ENCODE measurements at regions not wholly inside any gene's neighbourhood (a gene's known extent, or its start where the extent isn't known, plus 50 kb on each side); places are given as distances from the start of the nearest gene placed in this dataset.

DNA sequence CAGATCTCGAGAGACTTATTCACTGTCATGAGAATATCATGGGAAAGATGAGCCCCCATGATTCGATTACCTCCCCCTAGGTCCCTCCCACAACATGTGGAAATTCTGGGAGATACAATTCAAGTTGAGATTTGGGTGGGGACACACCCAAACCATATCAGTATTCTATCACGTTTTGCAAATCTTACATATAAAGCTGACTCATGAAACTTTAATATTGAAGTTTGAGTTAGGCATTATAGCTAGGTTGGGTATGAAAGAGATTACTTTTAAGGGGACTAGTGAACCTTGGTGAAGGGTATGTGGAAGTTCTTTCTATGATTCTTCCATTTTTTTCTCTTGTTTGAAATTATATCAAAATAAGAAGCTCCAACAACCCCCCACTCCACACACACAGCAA is 117.7 kb upstream of the RASGRP1 start:
- intact Hi-C loops (cut with micrococcal nuclease; ENCODE audit: unreplicated experiment): loop anchor here (5.0 kb wide), 1 partner anchor 680 kb away; no protein-coding TSS in a partner anchor
- CTCF ChIA-PET: interaction anchor here (0.9 kb wide), 1 partner anchor 118 kb away, joined by 9 read pairs; the partner anchor contains the start of gene RASGRP1
- no TSS peak for BruUV-seq (replicated peaks)
- TF ChIP-seq, protein P1, sequence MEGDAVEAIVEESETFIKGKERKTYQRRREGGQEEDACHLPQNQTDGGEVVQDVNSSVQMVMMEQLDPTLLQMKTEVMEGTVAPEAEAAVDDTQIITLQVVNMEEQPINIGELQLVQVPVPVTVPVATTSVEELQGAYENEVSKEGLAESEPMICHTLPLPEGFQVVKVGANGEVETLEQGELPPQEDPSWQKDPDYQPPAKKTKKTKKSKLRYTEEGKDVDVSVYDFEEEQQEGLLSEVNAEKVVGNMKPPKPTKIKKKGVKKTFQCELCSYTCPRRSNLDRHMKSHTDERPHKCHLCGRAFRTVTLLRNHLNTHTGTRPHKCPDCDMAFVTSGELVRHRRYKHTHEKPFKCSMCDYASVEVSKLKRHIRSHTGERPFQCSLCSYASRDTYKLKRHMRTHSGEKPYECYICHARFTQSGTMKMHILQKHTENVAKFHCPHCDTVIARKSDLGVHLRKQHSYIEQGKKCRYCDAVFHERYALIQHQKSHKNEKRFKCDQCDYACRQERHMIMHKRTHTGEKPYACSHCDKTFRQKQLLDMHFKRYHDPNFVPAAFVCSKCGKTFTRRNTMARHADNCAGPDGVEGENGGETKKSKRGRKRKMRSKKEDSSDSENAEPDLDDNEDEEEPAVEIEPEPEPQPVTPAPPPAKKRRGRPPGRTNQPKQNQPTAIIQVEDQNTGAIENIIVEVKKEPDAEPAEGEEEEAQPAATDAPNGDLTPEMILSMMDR (IDR thresholded peaks at IDR 0.05; ENCODE audit: insufficient read depth in 1 of 2, low read depth in 1 of 2, low read length in 1 of 2, severe bottlenecking in 1 of 2, unreplicated experiment in 1 of 2): no peak
- H3K27me3 ChIP-seq (replicated peaks; ENCODE audit: control insufficient read depth, insufficient read depth, low read length): no peaks in the 10 kb centered on the region
- no peak for DNase-seq
- Mint-ChIP-seq H3K9me3 (ENCODE audit: unreplicated experiment) (no peaks in the 10 kb centered on the region), H3K27ac (ENCODE audit: unreplicated experiment) (no peak overlapping the region), H3K36me3 (ENCODE audit: insufficient read depth, unreplicated experiment) (no peaks in the 10 kb centered on the region), H3K27me3 (ENCODE audit: insufficient read depth, unreplicated experiment) (peaks cover 6% of the 10 kb centered on the region), H3K4me1 (ENCODE audit: low read depth, unreplicated experiment) (peaks cover 4% of the 10 kb centered on the region), H3K4me3 (ENCODE audit: unreplicated experiment) (no peak overlapping the region)
- no peaks in the 10 kb centered on the region for H3K9me3 ChIP-seq
- POLR2A ChIA-PET: no interaction called here
- no peak overlapping the region for H3K4me3 ChIP-seq (ENCODE audit: low read depth, low read length)
- H3K4me1 ChIP-seq: no peaks in the 10 kb centered on the region
- H3K36me3 ChIP-seq (ENCODE audit: control insufficient read depth, insufficient read depth, low read length): no peaks in the 10 kb centered on the region

DNA sequence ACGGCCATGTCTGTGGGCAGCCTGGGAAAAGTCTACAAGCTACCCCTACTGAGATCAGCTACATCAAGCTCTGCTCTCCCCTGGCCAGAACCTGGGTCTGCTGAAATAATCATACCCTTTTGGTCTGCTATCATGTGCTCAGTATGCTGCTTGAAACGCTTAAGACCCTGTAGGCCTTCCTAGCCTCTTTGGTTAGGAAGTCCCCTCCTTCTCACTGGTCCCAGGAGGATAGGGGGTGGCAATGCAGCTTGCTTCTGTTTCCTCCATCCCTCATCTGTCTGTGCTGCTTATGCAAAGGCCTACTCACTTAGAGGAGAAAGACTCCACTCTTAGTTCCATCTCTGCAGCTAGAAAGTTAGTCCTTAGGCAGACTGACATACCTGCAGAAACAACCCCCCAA is 118.2 kb upstream of the RASGRP1 start:
- Mint-ChIP-seq H3K27ac (ENCODE audit: unreplicated experiment) (no peak overlapping the region), H3K36me3 (ENCODE audit: insufficient read depth, unreplicated experiment) (no peaks in the 10 kb centered on the region), H3K4me1 (ENCODE audit: low read depth, unreplicated experiment) (peaks cover 8% of the 10 kb centered on the region), H3K9me3 (ENCODE audit: unreplicated experiment) (no peaks in the 10 kb centered on the region), H3K27me3 (ENCODE audit: insufficient read depth, unreplicated experiment) (peaks cover 3% of the 10 kb centered on the region), H3K4me3 (ENCODE audit: unreplicated experiment) (no peak overlapping the region)
- Histone ChIP-seq H3K4me3 (ENCODE audit: low read depth, low read length) (no peak overlapping the region), H3K36me3 (ENCODE audit: control insufficient read depth, insufficient read depth, low read length) (no peaks in the 10 kb centered on the region), H3K27me3 (replicated peaks; ENCODE audit: control insufficient read depth, insufficient read depth, low read length) (no peaks in the 10 kb centered on the region), H3K9me3 (no peaks in the 10 kb centered on the region), H3K4me1 (no peaks in the 10 kb centered on the region)
- TF ChIP-seq, protein P1 (IDR thresholded peaks at IDR 0.05; ENCODE audit: insufficient read depth in 1 of 2, low read depth in 1 of 2, low read length in 1 of 2, severe bottlenecking in 1 of 2, unreplicated experiment in 1 of 2): no peak
- BruUV-seq (replicated peaks): no TSS peak
- ChIA-PET CTCF (interaction anchor here (0.9 kb wide), 1 partner anchor 119 kb away, joined by 9 read pairs; the partner anchor contains the start of gene RASGRP1), POLR2A (no interaction called here)
- no peak for DNase-seq
- intact Hi-C loops (cut with micrococcal nuclease; ENCODE audit: unreplicated experiment): loop anchor here (1.0 to 5.0 kb wide), 4 partner anchors 119 to 681 kb away; partner anchors contain the start of gene RASGRP1

DNA sequence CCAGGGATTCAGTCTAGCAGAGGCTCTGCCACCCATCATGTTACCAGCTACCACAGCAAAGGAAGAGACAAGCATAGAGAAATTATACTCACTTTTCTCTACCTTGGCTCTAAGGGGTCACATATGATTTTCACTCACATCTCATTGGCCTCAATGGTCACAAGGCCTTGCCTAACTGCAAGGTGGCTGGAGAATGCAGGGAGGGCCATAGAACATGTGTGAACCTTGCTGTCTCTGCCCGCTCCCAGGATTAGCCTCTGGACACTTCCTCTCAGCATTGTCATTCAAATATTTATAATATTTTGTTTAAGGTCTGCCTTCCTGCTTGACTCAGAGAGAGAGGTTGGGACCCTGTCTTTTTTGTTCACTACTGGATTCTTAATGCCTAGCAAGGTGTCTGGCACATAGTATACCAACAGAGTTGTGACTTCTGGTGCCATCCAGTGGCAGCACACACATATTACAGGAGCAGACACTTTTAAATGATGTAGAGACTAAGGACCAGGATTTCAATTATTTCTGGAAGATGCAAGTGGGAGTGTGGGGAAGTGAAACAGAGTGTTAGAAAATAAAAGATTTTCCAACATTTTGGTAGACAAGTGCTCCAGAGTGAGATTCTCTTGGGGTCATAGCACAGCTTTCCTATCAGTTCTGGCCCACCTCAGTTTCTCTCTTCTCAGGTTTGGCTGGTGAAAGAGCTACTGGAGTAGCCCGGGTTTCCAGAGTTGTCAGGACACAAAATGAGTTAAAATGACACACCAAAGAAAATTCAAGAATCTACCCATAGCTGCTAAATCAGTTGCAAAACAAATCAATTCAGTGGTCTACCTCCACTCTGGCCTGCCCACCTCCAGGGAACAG is 119.0 kb upstream of the RASGRP1 start:
- Mint-ChIP-seq H3K4me1 (ENCODE audit: low read depth, unreplicated experiment) (peaks cover 8% of the 10 kb centered on the region), H3K27ac (ENCODE audit: unreplicated experiment) (no peak overlapping the region), H3K36me3 (ENCODE audit: insufficient read depth, unreplicated experiment) (no peaks in the 10 kb centered on the region), H3K27me3 (ENCODE audit: insufficient read depth, unreplicated experiment) (peaks cover 3% of the 10 kb centered on the region), H3K4me3 (ENCODE audit: unreplicated experiment) (no peak overlapping the region), H3K9me3 (ENCODE audit: unreplicated experiment) (no peaks in the 10 kb centered on the region)
- CTCF ChIA-PET: interaction anchor here (0.9 to 1.2 kb wide), 2 partner anchors 120 kb away, joined by 7 to 9 read pairs; partner anchors contain the start of gene RASGRP1
- TF ChIP-seq, protein P1 (IDR thresholded peaks at IDR 0.05; ENCODE audit: insufficient read depth in 1 of 2, low read depth in 1 of 2, low read length in 1 of 2, severe bottlenecking in 1 of 2, unreplicated experiment in 1 of 2): peak; percentile 58 to 65
- no TSS peak for BruUV-seq (replicated peaks)
- Histone ChIP-seq H3K4me3 (ENCODE audit: low read depth, low read length) (no peak overlapping the region), H3K27me3 (replicated peaks; ENCODE audit: control insufficient read depth, insufficient read depth, low read length) (no peaks in the 10 kb centered on the region), H3K9me3 (no peaks in the 10 kb centered on the region), H3K36me3 (ENCODE audit: control insufficient read depth, insufficient read depth, low read length) (no peaks in the 10 kb centered on the region), H3K4me1 (no peaks in the 10 kb centered on the region)
- peak in 1 of 2 experiments; percentile 50 for DNase-seq
- intact Hi-C loops (cut with micrococcal nuclease; ENCODE audit: unreplicated experiment): loop anchor here (1.0 to 5.0 kb wide), 4 partner anchors 119 to 681 kb away; partner anchors contain the start of gene RASGRP1
- POLR2A ChIA-PET: no interaction called here

Data from Caco-2 (cell line).